Naive thymus-derived CD8-positive, alpha-beta T cell (primary cell): ENCODE measurements at regions not wholly inside any gene's neighbourhood (a gene's known extent, or its start where the extent isn't known, plus 50 kb on each side); places are given as distances from the start of the nearest gene placed in this dataset.
"Not testable (repeated sequence)": the region's sequence is repeated elsewhere in the genome, so short reads cannot be mapped to it uniquely, and the experiment has no call there.

ENCODE experiments used
- ATAC-seq, 2 donors: fragments of 150-1000 bp; cut with Tn5 transposase in 1 of 2; sonication (Bioruptor Pico), chemical (Tn5 transposase) in 1 of 2; 1 replicate in 1 of 2; 2 replicates in 1 of 2; pipeline ENCODE4 v1.10.0; 2021; ENCODE audit warnings: mild to moderate bottlenecking in 2 of 2, moderate library complexity in 2 of 2
- POLR2A ChIA-PET: fragments of 350-600 bp; sonication (Branson Sonifier 250); formaldehyde crosslinking; loops from one replicate; lab custom pipeline; 2021; ENCODE audit warnings: antibody characterized with exemption; lab: Charles Lee
- DNase-seq, 10 donors: peaks; one replicate each; pipeline versions ENCODE4 v3.0.0 to v3.0.0-alpha.2; 2020 to 2022
- H3K27ac Mint-ChIP-seq, 10 donors: one replicate each; pipeline ENCODE4 v1.8.0; 2020 to 2022; ENCODE audit warnings: mild to moderate bottlenecking in 10 of 10, mixed read lengths in 10 of 10, moderate library complexity in 4 of 10, inconsistent platforms in 1 of 10
- H3K27me3 Mint-ChIP-seq, 5 donors: one replicate each; pipeline ENCODE4 v1.8.0; 2021 to 2022; ENCODE audit warnings: mixed read lengths in 5 of 5
- H3K36me3 Mint-ChIP-seq, 3 donors: one replicate each; pipeline ENCODE4 v1.8.0; 2020 to 2022; ENCODE audit warnings: mixed read lengths in 3 of 3, mild to moderate bottlenecking in 2 of 3, inconsistent platforms in 1 of 3
- H3K4me1 Mint-ChIP-seq, 4 donors: one replicate each; pipeline ENCODE4 v1.8.0; 2021 to 2022; ENCODE audit warnings: mixed read lengths in 4 of 4
- H3K4me3 Mint-ChIP-seq, 10 donors: one replicate each; pipeline ENCODE4 v1.8.0; 2020 to 2022; ENCODE audit warnings: mild to moderate bottlenecking in 10 of 10, mixed read lengths in 10 of 10, moderate library complexity in 6 of 10, inconsistent platforms in 1 of 10
- H3K9me3 Mint-ChIP-seq, 9 donors: one replicate each; pipeline ENCODE4 v1.8.0; 2020 to 2022; ENCODE audit warnings: mixed read lengths in 9 of 9, mild to moderate bottlenecking in 3 of 9, inconsistent platforms in 1 of 9, moderate library complexity in 1 of 9

GRCh38 chr11:14588681-14589080, 54.9 kb upstream of the PDE3B start:
- Mint-ChIP-seq H3K4me1 (peaks cover 34 to 63% (median 44%) of the 10 kb centered on the region in 4 donors), H3K27ac (peak overlapping the region in 7 of 10 donors; percentile 1 to 79 (median 40)), H3K9me3 (peaks cover 0 to 17% (median 6%) of the 10 kb centered on the region in 9 donors), H3K36me3 (peaks cover 44 to 58% (median 46%) of the 10 kb centered on the region in 3 donors), H3K4me3 (no peak overlapping the region), H3K27me3 (no peaks in the 10 kb centered on the region)
- ATAC-seq: no peak
- DNase-seq: no peak
- POLR2A ChIA-PET: interaction anchor here (1.0 kb wide), 1 partner anchor 53 kb away, joined by 3 read pairs; no protein-coding TSS in a partner anchor

DNA sequence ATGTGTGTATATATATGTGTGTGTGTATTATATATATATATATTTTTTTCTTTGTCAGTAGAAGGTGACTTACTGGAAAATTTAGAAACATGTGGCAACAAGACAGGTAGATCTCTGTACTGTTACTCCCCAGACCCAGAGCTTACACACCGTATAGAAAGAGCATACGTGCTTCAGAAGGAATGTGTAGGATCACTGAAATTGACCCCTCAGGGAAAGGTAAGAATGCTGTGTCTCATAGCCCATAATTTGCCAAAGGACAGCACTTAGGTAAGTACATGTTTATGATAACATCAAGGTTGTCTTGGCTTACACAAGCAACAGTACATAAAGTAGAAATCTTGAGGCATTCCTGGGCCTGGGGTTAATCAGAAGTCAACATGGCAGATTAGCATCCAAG, 54.2 kb upstream of the PDE3B start:
- POLR2A ChIA-PET: no interaction called here
- H3K4me3 Mint-ChIP-seq: no peak overlapping the region
- peaks cover 0 to 17% (median 6%) of the 10 kb centered on the region in 9 donors for H3K9me3 Mint-ChIP-seq
- H3K27me3 Mint-ChIP-seq: no peaks in the 10 kb centered on the region
- peaks cover 32 to 58% (median 42%) of the 10 kb centered on the region in 4 donors for H3K4me1 Mint-ChIP-seq
- H3K36me3 Mint-ChIP-seq: peaks cover 42 to 56% (median 45%) of the 10 kb centered on the region in 3 donors
- DNase-seq (no peak), ATAC-seq (no peak)
- peak overlapping the region in 5 of 10 donors; percentile 21 to 78 (median 34) for H3K27ac Mint-ChIP-seq

DNA sequence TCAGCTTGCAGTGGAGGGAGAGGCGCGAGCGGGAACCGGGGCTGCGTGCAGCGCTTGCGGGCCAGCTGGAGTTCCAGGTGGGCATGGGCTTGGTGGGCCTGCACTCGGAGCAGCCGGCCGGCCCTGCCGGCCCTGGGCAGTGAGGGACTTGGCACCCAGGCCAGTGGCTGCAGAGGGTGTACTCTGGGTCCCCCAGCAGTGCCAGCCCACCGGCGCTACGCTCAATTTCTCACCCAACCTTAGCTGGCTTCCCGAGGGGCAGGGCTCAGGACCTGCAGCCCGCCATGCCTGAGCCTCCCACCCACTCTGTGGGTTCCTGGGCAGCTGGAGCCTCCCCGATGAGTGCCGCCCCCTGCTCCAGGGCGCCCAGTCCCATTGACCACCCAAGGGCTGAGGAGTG, 52.6 kb upstream of the PDE3B start:
- not testable (repeated sequence) for ATAC-seq, H3K27me3 Mint-ChIP-seq, DNase-seq, H3K4me3 Mint-ChIP-seq
- peaks cover 41 to 55% (median 45%) of the 10 kb centered on the region in 3 donors for H3K36me3 Mint-ChIP-seq
- POLR2A ChIA-PET: interaction anchor here (1.1 kb wide), 1 partner anchor 10 kb away, joined by 3 read pairs; no protein-coding TSS in a partner anchor
- H3K27ac Mint-ChIP-seq: peak overlapping the region in 3 of 10 donors; percentile 40 to 64 (median 52)
- peaks cover 25 to 49% (median 40%) of the 10 kb centered on the region in 4 donors for H3K4me1 Mint-ChIP-seq
- H3K9me3 Mint-ChIP-seq: peaks cover 0 to 25% (median 11%) of the 10 kb centered on the region in 9 donors

DNA sequence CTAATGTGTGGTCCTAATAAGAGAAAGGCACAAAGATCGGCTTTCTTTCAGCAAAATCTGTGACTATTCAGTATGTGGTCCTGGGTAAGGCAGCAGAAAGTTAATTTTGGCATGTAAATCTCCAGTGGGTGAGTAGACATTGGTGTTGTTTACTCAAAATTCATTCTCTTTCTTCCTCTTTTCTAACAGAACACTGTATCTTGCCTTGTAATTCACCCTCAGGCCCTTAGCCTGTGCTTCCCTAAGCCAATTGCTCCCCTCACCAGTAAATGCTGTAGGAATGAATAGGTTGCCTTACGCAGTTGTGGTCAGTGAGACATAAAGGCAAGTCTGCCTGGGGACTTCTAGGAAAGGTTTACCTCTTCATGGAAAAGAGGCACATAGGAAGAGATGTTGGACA, 49.9 kb upstream of the PDE3B start:
- POLR2A ChIA-PET: interaction anchor here (1.0 to 1.6 kb wide), 2 partner anchors 10 to 41 kb away, joined by 3 read pairs; no protein-coding TSS in a partner anchor
- no peak for DNase-seq
- Mint-ChIP-seq H3K4me3 (no peak overlapping the region), H3K27me3 (no peaks in the 10 kb centered on the region), H3K36me3 (peaks cover 43 to 53% (median 51%) of the 10 kb centered on the region in 3 donors), H3K4me1 (peaks cover 24 to 40% (median 33%) of the 10 kb centered on the region in 4 donors), H3K9me3 (peaks cover 0 to 34% (median 22%) of the 10 kb centered on the region in 9 donors), H3K27ac (peak overlapping the region in 9 of 10 donors; percentile 1 to 86 (median 68))
- no peak for ATAC-seq
